DMS 273 (cell line): ENCODE measurements at regions not wholly inside any gene's neighbourhood (a gene's known extent, or its start where the extent isn't known, plus 50 kb on each side); places are given as distances from the start of the nearest gene placed in this dataset.
"Not testable (repeated sequence)": the region's sequence is repeated elsewhere in the genome, so short reads cannot be mapped to it uniquely, and the experiment has no call there.

Experiments used
- DNase-seq: peaks from one replicate; lab custom pipeline; 2025; ENCODE audit not compliant: unreplicated experiment; lab: John Stamatoyannopoulos, UW

- DNase-seq = no peak
These were observed 150.2 kb downstream of the BRD1 start for GRCh38 chr22:49677495-49677889.

GRCh38 chr22:49676783-49677494 is 150.7 kb downstream of the BRD1 start:
- no peak for DNase-seq

GRCh38 chr22:49676230-49676629 is 151.4 kb downstream of the BRD1 start:
- no peak for DNase-seq

- no peak for DNase-seq
These were observed 153.1 kb downstream of the BRD1 start for GRCh38 chr22:49674479-49675050.

- no peak for DNase-seq
These were observed 154.6 kb downstream of the BRD1 start for GRCh38 chr22:49673048-49673447.

- DNase-seq = no peak
These were observed 155.6 kb downstream of the BRD1 start for GRCh38 chr22:49672014-49672516.

GRCh38 chr22:49671331-49672013 is 156.2 kb downstream of the BRD1 start:
- DNase-seq = no peak

GRCh38 chr22:49670456-49671330 is 157.0 kb downstream of the BRD1 start:
- peak; percentile 7 for DNase-seq

- DNase-seq = peak; percentile 5
These were observed 157.7 kb downstream of the BRD1 start for GRCh38 chr22:49669969-49670455.

- not testable (repeated sequence) for DNase-seq
These were observed 158.2 kb downstream of the BRD1 start for GRCh38 chr22:49669427-49669968.

- DNase-seq = no peak
These were observed 159.3 kb downstream of the BRD1 start for GRCh38 chr22:49668402-49668801.

- DNase-seq = no peak
These were observed 160.4 kb downstream of the BRD1 start for GRCh38 chr22:49667236-49667635.

GRCh38 chr22:49666146-49666809 is 161.4 kb downstream of the BRD1 start:
- no peak for DNase-seq

- DNase-seq = no peak
These were observed 162.8 kb downstream of the BRD1 start for GRCh38 chr22:49664891-49665290.

- peak; percentile 24 for DNase-seq
These were observed 163.2 kb downstream of the BRD1 start for GRCh38 chr22:49664371-49664881.

GRCh38 chr22:49663823-49664222 is 163.8 kb downstream of the BRD1 start:
- DNase-seq = no peak

- no peak for DNase-seq
These were observed 164.4 kb downstream of the BRD1 start for GRCh38 chr22:49663311-49663711.

- DNase-seq = no peak
These were observed 165.0 kb downstream of the BRD1 start for GRCh38 chr22:49662681-49663080.

- DNase-seq = no peak
These were observed 166.6 kb downstream of the BRD1 start for GRCh38 chr22:49660794-49661781.
